OCI-LY1 (cell line): ENCODE measurements at regions not wholly inside any gene's neighbourhood (a gene's known extent, or its start where the extent isn't known, plus 50 kb on each side); places are given as distances from the start of the nearest gene placed in this dataset.
"Not testable (repeated sequence)": the region's sequence is repeated elsewhere in the genome, so short reads cannot be mapped to it uniquely, and the experiment has no call there.

Experiments used
- H2AFZ ChIP-seq: fragments of 200-600 bp; sonication (generic), shearing (Covaris generic); 2 replicates; pipeline ENCODE4 v1.6.0; 2014; ENCODE audit warnings: antibody characterized with exemption, mild to moderate bottlenecking, low read length
- H3F3A ChIP-seq: fragments of 200-600 bp; sonication (generic), shearing (Covaris generic); 2 replicates; pipeline ENCODE4 v1.6.0; 2014; ENCODE audit warnings: mild to moderate bottlenecking, antibody characterized with exemption, low read length, moderate library complexity; ENCODE audit not compliant: insufficient read depth
- H3K27ac ChIP-seq: fragments of 200-600 bp; sonication (generic); 2 replicates; pipeline ENCODE4 v1.5.1; 2014; ENCODE audit warnings: low read length, mixed run types, mild to moderate bottlenecking, low read depth; ENCODE audit not compliant: poor library complexity, severe bottlenecking
- H3K27me3 ChIP-seq: fragments of 200-600 bp; sonication (generic); 2 replicates; pipeline ENCODE4 v1.6.0; 2014; ENCODE audit warnings: antibody characterized with exemption, mild to moderate bottlenecking, low read length, moderate library complexity; ENCODE audit not compliant: insufficient read depth
- H3K36me3 ChIP-seq: fragments of 200-600 bp; sonication (generic); 2 replicates; pipeline ENCODE4 v1.6.1; 2014; ENCODE audit warnings: mild to moderate bottlenecking, antibody characterized with exemption, low read length, moderate library complexity, mixed read lengths; ENCODE audit not compliant: insufficient read depth
- H3K4me1 ChIP-seq: fragments of 200-600 bp; sonication (generic); 2 replicates; pipeline ENCODE4 v1.5.1; 2014; ENCODE audit warnings: mild to moderate bottlenecking, low read length, moderate library complexity; ENCODE audit not compliant: insufficient read depth, severe bottlenecking
- H3K4me2 ChIP-seq: fragments of 200-600 bp; sonication (generic), shearing (Covaris generic); 2 replicates; pipeline ENCODE4 v1.6.1; 2014; ENCODE audit warnings: low read length
- H3K4me3 ChIP-seq: fragments of 200-600 bp; sonication (generic); 2 replicates; pipeline ENCODE4 v1.5.1; 2014; ENCODE audit warnings: low read length, low read depth, mild to moderate bottlenecking, mixed read lengths; ENCODE audit not compliant: poor library complexity, severe bottlenecking
- H3K79me2 ChIP-seq: fragments of 200-600 bp; shearing (Covaris generic); 2 replicates; pipeline ENCODE4 v1.6.1; 2016; ENCODE audit warnings: mixed run types, low read length, mixed read lengths; ENCODE audit not compliant: insufficient read depth
- H3K9ac ChIP-seq: fragments of 200-600 bp; sonication (generic), shearing (Covaris generic); 2 replicates; pipeline ENCODE4 v1.6.1; 2014; ENCODE audit warnings: mild to moderate bottlenecking, low read length, mixed read lengths
- H3K9me2 ChIP-seq: fragments of 200-600 bp; sonication (generic), shearing (Covaris generic); 2 replicates; pipeline ENCODE4 v1.6.1; 2014; ENCODE audit warnings: low read depth, mild to moderate bottlenecking, low read length, mixed read lengths
- H3K9me3 ChIP-seq: fragments of 200-600 bp; shearing (Covaris generic); 2 replicates; pipeline ENCODE4 v1.6.1; 2014; ENCODE audit warnings: low read length, mixed read lengths
- H4K20me1 ChIP-seq: fragments of 200-600 bp; sonication (generic), shearing (Covaris generic); 2 replicates; pipeline ENCODE4 v1.6.0; 2016; ENCODE audit warnings: mild to moderate bottlenecking, low read length; ENCODE audit not compliant: insufficient read depth
- CTCF ChIP-seq: fragments of 200-600 bp; sonication (generic), shearing (Covaris generic); IDR thresholded peaks from 2 replicates; pipeline ENCODE4 v1.5.1; 2017; ENCODE audit warnings: mild to moderate bottlenecking, antibody characterized with exemption, low read length, moderate library complexity, mixed read lengths
- EZH2 ChIP-seq: fragments of 200-600 bp; sonication (generic), shearing (Covaris generic); IDR thresholded peaks from 2 replicates; pipeline ENCODE4 v1.8.0; 2017; ENCODE audit warnings: borderline replicate concordance, mixed run types, mild to moderate bottlenecking, antibody characterized with exemption, low read length, moderate library complexity, mixed read lengths

GRCh38 chr13:76586842-76587241 lies 299.4 kb downstream of the KCTD12 start:
- Histone ChIP-seq H3F3A (no peaks in the 10 kb centered on the region), H3K27ac (no peak overlapping the region), H3K9ac (no peak overlapping the region), H3K9me3 (no peaks in the 10 kb centered on the region), H3K27me3 (no peaks in the 10 kb centered on the region), H3K79me2 (no peaks in the 10 kb centered on the region), H3K9me2 (no peaks in the 10 kb centered on the region), H4K20me1 (no peaks in the 10 kb centered on the region), H3K4me1 (no peaks in the 10 kb centered on the region), H3K36me3 (no peaks in the 10 kb centered on the region), H3K4me2 (no peak overlapping the region), H2AFZ (no peak overlapping the region), H3K4me3 (no peak overlapping the region)
- TF ChIP-seq CTCF (no peak), EZH2 (no peak)

- Histone ChIP-seq H3K27me3 (no peaks in the 10 kb centered on the region), H4K20me1 (no peaks in the 10 kb centered on the region), H3K4me3 (no peak overlapping the region), H3K4me1 (no peaks in the 10 kb centered on the region), H3K27ac (no peak overlapping the region), H3K9ac (no peak overlapping the region), H3K9me2 (no peaks in the 10 kb centered on the region), H3K79me2 (no peaks in the 10 kb centered on the region), H3K4me2 (no peak overlapping the region), H3K9me3 (no peaks in the 10 kb centered on the region), H3F3A (no peaks in the 10 kb centered on the region), H2AFZ (no peak overlapping the region), H3K36me3 (no peaks in the 10 kb centered on the region)
- TF ChIP-seq CTCF: no peak
- TF ChIP-seq EZH2: no peak
Observed at GRCh38 chr13:76579701-76580100, 306.5 kb downstream of the KCTD12 start.

- not testable (repeated sequence) for H3K4me2 ChIP-seq, H3K4me3 ChIP-seq, H2AFZ ChIP-seq, H3K9ac ChIP-seq, H3K9me3 ChIP-seq, H3K27me3 ChIP-seq, H3K9me2 ChIP-seq, H3K27ac ChIP-seq, H3F3A ChIP-seq, H4K20me1 ChIP-seq, H3K79me2 ChIP-seq, H3K4me1 ChIP-seq, H3K36me3 ChIP-seq
Observed at GRCh38 chr13:76575634-76576033, 310.6 kb downstream of the KCTD12 start.

GRCh38 chr13:76570510-76570971 lies 315.7 kb downstream of the KCTD12 start:
- Histone ChIP-seq H3K4me3 (no peak overlapping the region), H3K27me3 (no peaks in the 10 kb centered on the region), H3F3A (no peaks in the 10 kb centered on the region), H3K79me2 (no peaks in the 10 kb centered on the region), H4K20me1 (no peaks in the 10 kb centered on the region), H3K4me2 (no peak overlapping the region), H3K36me3 (no peaks in the 10 kb centered on the region), H3K9me3 (no peaks in the 10 kb centered on the region), H3K9ac (no peak overlapping the region), H3K9me2 (no peaks in the 10 kb centered on the region), H2AFZ (no peak overlapping the region), H3K27ac (no peak overlapping the region), H3K4me1 (no peaks in the 10 kb centered on the region)
- TF ChIP-seq CTCF (no peak), EZH2 (no peak)
